Neural progenitor cell (in vitro differentiated cells): ENCODE measurements at regions not wholly inside any gene's neighbourhood (a gene's known extent, or its start where the extent isn't known, plus 50 kb on each side); places are given as distances from the start of the nearest gene placed in this dataset.

Source experiments
- DNase-seq: peaks from one replicate; pipeline ENCODE4 v3.0.0-alpha.2; 2016; ENCODE audit warnings: low spot score
- H2AFZ ChIP-seq: fragments of 200-600 bp; sonication (generic); replicated peaks from 2 replicates; pipeline ENCODE4 v1.6.1; 2016; ENCODE audit warnings: antibody characterized with exemption
- H3F3A ChIP-seq: fragments of 200-600 bp; sonication (generic); 2 replicates; pipeline ENCODE4 v1.6.1; 2016; ENCODE audit warnings: antibody characterized with exemption, low read depth
- H3K27ac ChIP-seq: fragments of 200-600 bp; sonication (generic); 2 replicates; pipeline ENCODE4 v1.5.1; 2016; ENCODE audit warnings: mild to moderate bottlenecking
- H3K27me3 ChIP-seq: fragments of 200-600 bp; sonication (generic); 2 replicates; pipeline ENCODE4 v1.6.1; 2016; ENCODE audit warnings: mild to moderate bottlenecking, moderate library complexity
- H3K36me3 ChIP-seq: fragments of 200-600 bp; sonication (generic); 2 replicates; pipeline ENCODE4 v1.5.1; 2016
- H3K4me1 ChIP-seq: fragments of 200-600 bp; sonication (generic); 2 replicates; pipeline ENCODE4 v1.6.1; 2016; ENCODE audit warnings: mixed run types
- H3K4me2 ChIP-seq: fragments of 200-600 bp; sonication (generic); 2 replicates; pipeline ENCODE4 v1.6.1; 2016
- H3K4me3 ChIP-seq: fragments of 200-600 bp; sonication (generic); 2 replicates; pipeline ENCODE4 v1.5.1; 2016
- H3K79me2 ChIP-seq: fragments of 200-600 bp; sonication (generic); 2 replicates; pipeline ENCODE4 v1.6.1; 2016; ENCODE audit warnings: low read depth
- H3K9ac ChIP-seq: fragments of 200-600 bp; sonication (generic); 2 replicates; pipeline ENCODE4 v1.6.1; 2016
- H3K9me3 ChIP-seq: fragments of 200-600 bp; sonication (generic); 2 replicates; pipeline ENCODE4 v1.5.1; 2016; ENCODE audit warnings: low read depth
- H4K20me1 ChIP-seq: fragments of 200-600 bp; sonication (generic); 2 replicates; pipeline ENCODE4 v1.6.1; 2016; ENCODE audit warnings: low read depth
- H3K27ac Mint-ChIP-seq: 3 replicates; pipeline ENCODE4 v1.8.0; 2021; ENCODE audit warnings: mixed read lengths
- H3K27me3 Mint-ChIP-seq: 2 replicates; pipeline ENCODE4 v1.8.0; 2022; ENCODE audit warnings: low read depth, mild to moderate bottlenecking, inconsistent platforms, moderate library complexity, mixed read lengths; ENCODE audit not compliant: insufficient read depth
- H3K36me3 Mint-ChIP-seq: 3 replicates; pipeline ENCODE4 v1.8.0; 2021; ENCODE audit warnings: mixed read lengths
- H3K4me1 Mint-ChIP-seq: 3 replicates; pipeline ENCODE4 v1.8.0; 2021; ENCODE audit warnings: mixed read lengths
- H3K4me3 Mint-ChIP-seq: 3 replicates; pipeline ENCODE4 v1.8.0; 2021; ENCODE audit warnings: mild to moderate bottlenecking, moderate library complexity, mixed read lengths
- H3K9me3 Mint-ChIP-seq: 3 replicates; pipeline ENCODE4 v1.8.0; 2020; ENCODE audit warnings: mixed read lengths
- EZH2 ChIP-seq: fragments of 200-600 bp; sonication (generic); IDR thresholded peaks from 2 replicates; pipeline ENCODE4 v1.6.1; 2017; ENCODE audit warnings: antibody characterized with exemption, mild to moderate bottlenecking, moderate library complexity
- EZH2phosphoT487 ChIP-seq: fragments of 200-600 bp; sonication (generic); IDR thresholded peaks from 2 replicates; pipeline ENCODE4 v1.6.1; 2017; ENCODE audit warnings: antibody characterized with exemption
- TF ChIP-seq, protein P1 (sequence below): fragments of 200-600 bp; sonication (generic); IDR thresholded peaks from 2 replicates; pipeline ENCODE4 v1.5.1; 2017; ENCODE audit warnings: antibody characterized with exemption, mild to moderate bottlenecking

DNA sequence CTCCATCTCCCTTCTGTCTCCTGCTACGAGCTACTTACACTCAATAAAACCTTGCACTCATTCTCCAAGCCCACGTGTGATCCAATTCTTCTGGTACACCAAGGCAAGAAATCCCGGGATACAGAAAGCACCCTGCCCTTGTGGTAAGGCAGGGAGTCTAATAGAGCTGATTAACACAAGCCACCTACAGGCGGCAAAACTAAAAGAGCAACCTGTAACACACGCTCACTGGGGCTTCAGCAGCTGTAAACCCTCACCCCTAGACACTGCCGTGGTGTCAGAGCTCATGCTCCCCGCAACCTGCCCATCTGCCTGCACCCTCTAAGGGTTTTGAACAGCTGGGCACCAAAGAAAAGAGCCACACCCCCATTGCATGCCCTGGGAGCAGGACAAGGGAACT lies 755.4 kb upstream of the HTR2C start:
- peaks cover 25% of the 10 kb centered on the region for H3K36me3 ChIP-seq
- H3K27ac Mint-ChIP-seq = peak overlapping the region; percentile 89
- DNase-seq = peak; percentile 8

DNA sequence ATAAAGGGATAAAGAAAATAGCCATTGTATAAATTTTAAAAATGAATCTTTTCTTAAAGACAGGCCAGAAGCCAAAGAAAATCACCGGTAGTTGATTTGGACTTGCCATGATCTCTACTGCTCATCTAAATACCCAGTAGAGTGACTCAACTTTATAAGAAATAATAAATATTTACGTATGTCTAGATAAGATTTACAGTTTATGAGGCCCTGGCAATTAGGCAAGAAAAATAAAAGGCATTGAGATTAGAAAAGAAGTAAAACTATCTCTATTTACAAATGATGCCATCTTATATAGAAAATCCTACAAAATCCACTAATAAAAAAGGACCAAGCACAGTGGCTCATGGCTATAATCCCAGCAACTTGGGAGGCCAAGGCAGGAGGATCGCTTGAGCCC lies 765.5 kb upstream of the HTR2C start:
- no peak overlapping the region for H3K27ac ChIP-seq
- no peak overlapping the region for H3K4me2 ChIP-seq
- no peak overlapping the region for H2AFZ ChIP-seq
- H3K9ac ChIP-seq = no peak overlapping the region
- H3K9me3 ChIP-seq = no peaks in the 10 kb centered on the region
- TF ChIP-seq EZH2phosphoT487 = no peak
- TF ChIP-seq, protein P1, sequence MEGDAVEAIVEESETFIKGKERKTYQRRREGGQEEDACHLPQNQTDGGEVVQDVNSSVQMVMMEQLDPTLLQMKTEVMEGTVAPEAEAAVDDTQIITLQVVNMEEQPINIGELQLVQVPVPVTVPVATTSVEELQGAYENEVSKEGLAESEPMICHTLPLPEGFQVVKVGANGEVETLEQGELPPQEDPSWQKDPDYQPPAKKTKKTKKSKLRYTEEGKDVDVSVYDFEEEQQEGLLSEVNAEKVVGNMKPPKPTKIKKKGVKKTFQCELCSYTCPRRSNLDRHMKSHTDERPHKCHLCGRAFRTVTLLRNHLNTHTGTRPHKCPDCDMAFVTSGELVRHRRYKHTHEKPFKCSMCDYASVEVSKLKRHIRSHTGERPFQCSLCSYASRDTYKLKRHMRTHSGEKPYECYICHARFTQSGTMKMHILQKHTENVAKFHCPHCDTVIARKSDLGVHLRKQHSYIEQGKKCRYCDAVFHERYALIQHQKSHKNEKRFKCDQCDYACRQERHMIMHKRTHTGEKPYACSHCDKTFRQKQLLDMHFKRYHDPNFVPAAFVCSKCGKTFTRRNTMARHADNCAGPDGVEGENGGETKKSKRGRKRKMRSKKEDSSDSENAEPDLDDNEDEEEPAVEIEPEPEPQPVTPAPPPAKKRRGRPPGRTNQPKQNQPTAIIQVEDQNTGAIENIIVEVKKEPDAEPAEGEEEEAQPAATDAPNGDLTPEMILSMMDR = no peak
- TF ChIP-seq EZH2 = no peak
- H3K36me3 Mint-ChIP-seq = no peaks in the 10 kb centered on the region
- no peak overlapping the region for H3K4me3 ChIP-seq
- no peaks in the 10 kb centered on the region for H3K79me2 ChIP-seq
- H3K9me3 Mint-ChIP-seq = peaks cover 11% of the 10 kb centered on the region
- no peaks in the 10 kb centered on the region for H4K20me1 ChIP-seq
- H3K36me3 ChIP-seq = no peaks in the 10 kb centered on the region
- DNase-seq = no peak
- H3K27ac Mint-ChIP-seq = no peak overlapping the region
- H3K4me1 ChIP-seq = no peaks in the 10 kb centered on the region
- no peaks in the 10 kb centered on the region for H3K27me3 Mint-ChIP-seq
- H3K4me3 Mint-ChIP-seq = no peak overlapping the region
- H3F3A ChIP-seq = no peaks in the 10 kb centered on the region
- H3K4me1 Mint-ChIP-seq = no peaks in the 10 kb centered on the region
- no peaks in the 10 kb centered on the region for H3K27me3 ChIP-seq

More for the DNA sequence above, 755.4 kb upstream of the HTR2C start:
- Mint-ChIP-seq H3K36me3 (no peaks in the 10 kb centered on the region), H3K9me3 (peaks cover 3% of the 10 kb centered on the region), H3K27me3 (peaks cover 2% of the 10 kb centered on the region), H3K4me3 (no peak overlapping the region), H3K4me1 (peaks cover 2% of the 10 kb centered on the region)
- Histone ChIP-seq H3K27me3 (no peaks in the 10 kb centered on the region), H3K79me2 (peaks cover 8% of the 10 kb centered on the region), H3K4me2 (no peak overlapping the region), H4K20me1 (no peaks in the 10 kb centered on the region), H3F3A (no peaks in the 10 kb centered on the region), H3K4me3 (no peak overlapping the region), H3K9me3 (peaks cover 7% of the 10 kb centered on the region), H3K27ac (no peak overlapping the region), H3K9ac (no peak overlapping the region), H3K4me1 (no peaks in the 10 kb centered on the region), H2AFZ (no peak overlapping the region)
- TF ChIP-seq, protein P1 = no peak
- TF ChIP-seq EZH2phosphoT487 (no peak), EZH2 (no peak)

DNA sequence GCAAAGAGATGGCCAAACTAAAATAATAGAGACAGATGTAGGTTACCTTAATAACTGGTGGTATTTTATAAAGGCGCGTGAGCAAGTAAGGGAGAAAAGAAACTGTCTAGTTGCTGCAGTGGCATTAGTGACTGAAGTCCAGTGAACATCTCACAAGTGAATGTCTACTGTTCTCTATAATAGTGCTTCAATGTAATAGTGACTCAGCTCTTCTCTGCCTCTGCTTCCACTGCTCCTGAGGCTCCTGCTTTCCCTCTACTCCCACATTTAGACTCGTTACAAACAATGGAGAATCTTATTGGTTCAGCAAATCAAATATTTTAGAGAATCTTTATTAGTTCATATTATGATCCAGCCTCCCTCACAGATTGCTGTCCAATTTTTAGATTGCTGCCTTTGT lies 779.1 kb upstream of the HTR2C start:
- H3K27me3 Mint-ChIP-seq = no peaks in the 10 kb centered on the region
- H3K4me2 ChIP-seq = no peak overlapping the region
- peaks cover 5% of the 10 kb centered on the region for H3K4me1 ChIP-seq
- no peaks in the 10 kb centered on the region for H3K4me1 Mint-ChIP-seq
- H3K4me3 Mint-ChIP-seq = no peak overlapping the region
- no peaks in the 10 kb centered on the region for H3F3A ChIP-seq
- no peak overlapping the region for H3K4me3 ChIP-seq
- H3K27ac ChIP-seq = no peak overlapping the region
- no peaks in the 10 kb centered on the region for H3K9me3 Mint-ChIP-seq
- TF ChIP-seq, protein P1 = no peak
- no peak for TF ChIP-seq EZH2phosphoT487
- no peak for TF ChIP-seq EZH2
- peaks cover 2% of the 10 kb centered on the region for H3K36me3 ChIP-seq
- H3K27me3 ChIP-seq = no peaks in the 10 kb centered on the region
- no peaks in the 10 kb centered on the region for H4K20me1 ChIP-seq
- no peak overlapping the region for H3K9ac ChIP-seq
- no peak overlapping the region for H2AFZ ChIP-seq
- no peak overlapping the region for H3K27ac Mint-ChIP-seq
- no peaks in the 10 kb centered on the region for H3K79me2 ChIP-seq
- H3K9me3 ChIP-seq = no peaks in the 10 kb centered on the region
- H3K36me3 Mint-ChIP-seq = no peaks in the 10 kb centered on the region
- no peak for DNase-seq
